ENCODE measurements at regions not wholly inside any gene's neighbourhood (a gene's known extent, or its start where the extent isn't known, plus 50 kb on each side); places are given as distances from the start of the nearest gene placed in this dataset.
"Not testable (repeated sequence)": the region's sequence is repeated elsewhere in the genome, so short reads cannot be mapped to it uniquely, and the experiment has no call there.

- no peak for TF ChIP-seq POLR2A (IDR thresholded peaks at IDR 0.05)
- TF ChIP-seq POLR2AphosphoS5 (IDR thresholded peaks at IDR 0.05) = no peak
- TF ChIP-seq, protein P1, sequence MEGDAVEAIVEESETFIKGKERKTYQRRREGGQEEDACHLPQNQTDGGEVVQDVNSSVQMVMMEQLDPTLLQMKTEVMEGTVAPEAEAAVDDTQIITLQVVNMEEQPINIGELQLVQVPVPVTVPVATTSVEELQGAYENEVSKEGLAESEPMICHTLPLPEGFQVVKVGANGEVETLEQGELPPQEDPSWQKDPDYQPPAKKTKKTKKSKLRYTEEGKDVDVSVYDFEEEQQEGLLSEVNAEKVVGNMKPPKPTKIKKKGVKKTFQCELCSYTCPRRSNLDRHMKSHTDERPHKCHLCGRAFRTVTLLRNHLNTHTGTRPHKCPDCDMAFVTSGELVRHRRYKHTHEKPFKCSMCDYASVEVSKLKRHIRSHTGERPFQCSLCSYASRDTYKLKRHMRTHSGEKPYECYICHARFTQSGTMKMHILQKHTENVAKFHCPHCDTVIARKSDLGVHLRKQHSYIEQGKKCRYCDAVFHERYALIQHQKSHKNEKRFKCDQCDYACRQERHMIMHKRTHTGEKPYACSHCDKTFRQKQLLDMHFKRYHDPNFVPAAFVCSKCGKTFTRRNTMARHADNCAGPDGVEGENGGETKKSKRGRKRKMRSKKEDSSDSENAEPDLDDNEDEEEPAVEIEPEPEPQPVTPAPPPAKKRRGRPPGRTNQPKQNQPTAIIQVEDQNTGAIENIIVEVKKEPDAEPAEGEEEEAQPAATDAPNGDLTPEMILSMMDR (IDR thresholded peaks at IDR 0.05) = no peak
- no peak for TF ChIP-seq EP300 (IDR thresholded peaks at IDR 0.05)
- Histone ChIP-seq H3K4me1 (no peaks in the 10 kb centered on the region), H3K4me3 (no peak overlapping the region), H3K36me3 (no peaks in the 10 kb centered on the region), H3K27ac (no peak overlapping the region), H3K27me3 (peaks cover 0 to 28% (median 4%) of the 10 kb centered on the region in 3 donors), H3K9me3 (peaks cover 0 to 70% (median 14%) of the 10 kb centered on the region in 4 donors)
- intact Hi-C loops (cut with DNase I; ENCODE audit: low total_unique reads) = no loop called here
- WGBS, 5 donors = 50 to 61% (median 53%) methylated on average over 1 of the region's 1 CpG
- no peak for DNase-seq
Measured at GRCh38 chr21:8997011-8997440, 1524.4 kb upstream of the TPTE start.

DNA sequence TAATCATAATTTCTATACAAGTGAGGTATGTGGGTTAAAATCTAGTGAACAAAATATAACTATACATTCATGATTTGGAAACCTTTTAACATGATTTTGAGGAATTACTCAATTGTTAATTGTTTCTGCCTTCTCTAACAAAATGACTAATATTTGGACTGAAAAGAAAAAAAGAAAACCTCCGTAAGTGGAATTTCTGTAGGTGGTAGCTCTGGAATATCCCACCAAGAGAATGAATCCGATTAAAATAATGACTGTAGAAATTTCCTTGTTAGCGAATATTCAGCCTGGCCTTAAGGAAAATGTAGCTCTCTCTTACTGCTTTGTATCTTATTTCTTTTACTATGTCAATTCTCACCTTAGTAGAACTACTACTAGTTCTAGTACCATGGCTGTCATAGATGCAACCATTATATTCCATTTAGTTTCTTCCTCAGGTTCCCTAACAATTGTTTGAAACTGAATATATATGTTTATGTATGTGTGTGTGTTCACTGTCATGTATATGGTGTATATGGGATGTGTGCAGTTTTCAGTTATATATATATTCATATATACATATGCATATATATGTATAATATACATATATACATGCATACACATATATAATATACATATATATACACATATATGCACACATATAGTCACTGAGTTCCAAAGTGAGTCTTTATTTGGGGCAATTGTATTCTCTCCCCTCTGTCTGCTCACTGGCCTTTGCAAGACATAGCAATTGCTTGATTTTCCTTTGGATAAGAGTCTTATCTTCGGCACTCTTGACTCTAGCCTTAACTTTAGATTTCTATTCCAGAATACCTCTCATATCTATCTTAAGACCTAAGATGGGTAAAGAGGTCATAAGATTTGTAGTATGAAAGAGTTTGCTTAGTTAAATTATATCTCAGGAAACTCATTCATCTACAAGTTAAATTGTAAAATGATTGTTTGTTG is 1523.7 kb upstream of the TPTE start:
- H3K36me3 ChIP-seq; DNase-seq; H3K4me1 ChIP-seq; intact Hi-C loops (cut with DNase I; ENCODE audit: low total_unique reads); H3K27ac ChIP-seq; H3K4me3 ChIP-seq: not testable (repeated sequence)
- Histone ChIP-seq H3K27me3 (peaks cover 0 to 22% (median 4%) of the 10 kb centered on the region in 3 donors), H3K9me3 (peaks cover 0 to 68% (median 15%) of the 10 kb centered on the region in 4 donors)
- 34 to 43% (median 39%) methylated on average over 4 of the region's 4 CpGs for WGBS, 5 donors

GRCh38 chr21:8998480-8998879 is 1522.9 kb upstream of the TPTE start:
- peaks cover 0 to 15% (median 4%) of the 10 kb centered on the region in 3 donors for H3K27me3 ChIP-seq
- H3K4me3 ChIP-seq; intact Hi-C loops (cut with DNase I; ENCODE audit: low total_unique reads); DNase-seq; H3K36me3 ChIP-seq; H3K4me1 ChIP-seq; H3K27ac ChIP-seq: not testable (repeated sequence)
- WGBS, 5 donors = 64 to 81% (median 74%) methylated on average over 1 of the region's 1 CpG
- peaks cover 0 to 61% (median 11%) of the 10 kb centered on the region in 4 donors for H3K9me3 ChIP-seq

GRCh38 chr21:8998946-8999681 is 1522.3 kb upstream of the TPTE start:
- H3K27me3 ChIP-seq = peaks cover 0 to 10% (median 4%) of the 10 kb centered on the region in 3 donors
- 21 to 27% (median 22%) methylated on average over 4 of the region's 4 CpGs for WGBS, 5 donors

DNA sequence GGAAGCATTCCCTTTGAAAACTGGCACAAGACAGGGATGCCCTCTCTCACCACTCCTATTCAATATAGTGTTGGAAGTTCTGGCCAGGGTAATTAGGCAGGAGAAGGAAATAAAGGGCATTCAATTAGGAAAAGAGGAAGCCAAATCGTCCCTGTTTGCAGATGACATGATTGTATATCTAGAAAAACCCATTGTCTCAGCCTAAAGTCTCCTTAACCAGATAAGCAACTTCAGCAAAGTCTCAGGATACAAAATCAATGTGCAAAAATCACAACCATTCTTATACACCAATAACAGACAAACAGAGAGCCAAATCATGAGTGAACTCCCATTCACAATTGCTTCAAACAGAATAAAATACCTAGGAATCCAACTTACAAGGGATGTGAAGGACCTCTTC is 1521.3 kb upstream of the TPTE start:
- H3K4me3 ChIP-seq; intact Hi-C loops (cut with DNase I; ENCODE audit: low total_unique reads); DNase-seq; H3K27ac ChIP-seq; H3K27me3 ChIP-seq; H3K36me3 ChIP-seq; H3K4me1 ChIP-seq: not testable (repeated sequence)
- H3K9me3 ChIP-seq = peaks cover 0 to 49% (median 11%) of the 10 kb centered on the region in 4 donors
- WGBS, 5 donors = 6 to 11% (median 8%) methylated on average over 1 of the region's 1 CpG

More at GRCh38 chr21:8998946-8999681, 1522.3 kb upstream of the TPTE start:
- Histone ChIP-seq H3K9me3 (peaks cover 0 to 56% (median 11%) of the 10 kb centered on the region in 4 donors), H3K4me1 (no peaks in the 10 kb centered on the region), H3K27ac (no peak overlapping the region), H3K36me3 (no peaks in the 10 kb centered on the region), H3K4me3 (no peak overlapping the region)
- no peak for TF ChIP-seq EP300 (IDR thresholded peaks at IDR 0.05)
- TF ChIP-seq, protein P1 (IDR thresholded peaks at IDR 0.05) = no peak
- TF ChIP-seq POLR2AphosphoS5 (IDR thresholded peaks at IDR 0.05) = no peak
- no peak for TF ChIP-seq POLR2A (IDR thresholded peaks at IDR 0.05)
- DNase-seq = no peak
- intact Hi-C loops (cut with DNase I; ENCODE audit: low total_unique reads) = no loop called here

DNA sequence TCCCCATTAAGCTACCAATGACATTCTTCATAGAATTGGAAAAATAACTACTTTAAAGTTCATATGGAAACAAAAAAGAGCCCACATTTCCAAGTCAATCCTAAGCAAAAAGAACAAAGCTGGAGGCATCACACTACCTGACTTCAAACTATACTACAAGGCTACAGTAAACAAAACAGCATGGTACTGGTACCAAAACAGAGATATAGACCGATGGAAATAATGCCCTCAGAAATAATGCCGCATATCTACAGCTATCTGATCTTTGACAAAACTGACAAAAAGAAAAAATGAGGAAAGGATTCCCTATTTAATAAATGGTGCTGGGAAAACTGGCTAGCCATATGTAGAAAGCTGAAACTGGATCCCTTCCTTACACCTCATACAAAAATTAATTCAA is 1520.7 kb upstream of the TPTE start:
- WGBS, 5 donors = 64 to 80% (median 77%) methylated on average over 2 of the region's 2 CpGs
- H3K4me3 ChIP-seq; H3K27ac ChIP-seq; intact Hi-C loops (cut with DNase I; ENCODE audit: low total_unique reads); DNase-seq; H3K36me3 ChIP-seq; H3K4me1 ChIP-seq: not testable (repeated sequence)
- peaks cover 5 to 11% (median 9%) of the 10 kb centered on the region in 3 donors for H3K27me3 ChIP-seq
- H3K9me3 ChIP-seq = peaks cover 0 to 50% (median 11%) of the 10 kb centered on the region in 4 donors

DNA sequence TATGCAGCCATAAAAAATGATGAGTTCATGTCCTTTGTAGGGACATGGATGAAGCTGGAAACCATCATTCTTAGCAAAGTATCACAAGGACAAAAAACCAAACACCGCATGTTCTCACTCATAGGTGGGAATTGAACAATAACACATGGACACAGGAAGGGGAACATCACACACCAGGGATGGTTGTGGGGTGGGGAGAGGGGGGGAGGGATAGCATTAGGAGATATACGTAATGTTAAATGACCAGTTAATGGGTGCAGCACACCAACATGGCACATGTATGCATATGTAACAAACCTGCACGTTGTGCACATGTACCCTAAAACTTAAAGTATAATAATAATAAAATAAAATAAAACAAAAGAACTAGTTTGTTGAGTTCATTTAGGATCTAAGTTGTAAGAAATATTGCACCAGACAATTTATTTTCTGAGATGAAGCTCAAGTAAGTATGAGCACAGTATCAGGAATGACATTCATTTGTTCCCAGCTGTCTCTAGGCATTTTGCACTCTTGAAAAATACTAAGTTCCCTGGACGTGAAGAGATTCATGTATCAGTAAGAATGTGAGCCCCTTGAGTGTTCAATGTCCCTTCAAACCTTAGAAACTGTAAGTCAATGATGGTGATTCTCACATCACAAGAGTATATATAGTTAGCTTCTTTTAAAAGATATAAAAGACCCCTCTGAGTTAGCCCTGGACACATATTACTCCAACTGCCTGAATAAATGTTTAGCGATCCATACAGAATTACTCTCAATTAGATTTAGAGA is 1519.3 kb upstream of the TPTE start:
- intact Hi-C loops (cut with DNase I; ENCODE audit: low total_unique reads); H3K4me1 ChIP-seq; DNase-seq; H3K4me3 ChIP-seq; H3K27ac ChIP-seq; H3K36me3 ChIP-seq: not testable (repeated sequence)
- Histone ChIP-seq H3K27me3 (peaks cover 5 to 11% (median 6%) of the 10 kb centered on the region in 3 donors), H3K9me3 (peaks cover 0 to 50% (median 11%) of the 10 kb centered on the region in 4 donors)
- 50 to 70% (median 59%) methylated on average over 5 of the region's 5 CpGs for WGBS, 5 donors

Measured in stomach (tissue), 8 donors.